Stimulated activated effector memory CD8-positive, alpha-beta T cell treated with anti-CD3 and anti-CD28 coated beads, Interleukin-12 subunit alpha, Interleukin-12 subunit beta, amount 100 ng/mL, for 72 hours (primary cell): ENCODE measurements at regions not wholly inside any gene's neighbourhood (a gene's known extent, or its start where the extent isn't known, plus 50 kb on each side); places are given as distances from the start of the nearest gene placed in this dataset.

ENCODE experiments used
- ATAC-seq: fragments of 150-1000 bp; cut with Tn5 transposase; 2 replicates; pipeline ENCODE4 v1.10.0; 2021
- DNase-seq, 2 donors: peaks; one replicate each; pipeline ENCODE4 v3.0.0; 2021 to 2022; ENCODE audit warnings: low spot score in 2 of 2
- H3K27ac Mint-ChIP-seq: one replicate; pipeline ENCODE4 v1.8.0; 2022; ENCODE audit warnings: mild to moderate bottlenecking, mixed read lengths
- H3K36me3 Mint-ChIP-seq: one replicate; pipeline ENCODE4 v1.8.0; 2022; ENCODE audit warnings: mild to moderate bottlenecking, mixed read lengths
- H3K4me1 Mint-ChIP-seq: one replicate; pipeline ENCODE4 v1.8.0; 2022; ENCODE audit warnings: mixed read lengths
- H3K4me3 Mint-ChIP-seq: one replicate; pipeline ENCODE4 v1.8.0; 2022; ENCODE audit warnings: mild to moderate bottlenecking, mixed read lengths
- H3K9me3 Mint-ChIP-seq: one replicate; pipeline ENCODE4 v1.8.0; 2022; ENCODE audit warnings: mixed read lengths

GRCh38 chr20:6831461-6831860 is 64.0 kb downstream of the BMP2 start:
- Mint-ChIP-seq H3K4me1 (no peaks in the 10 kb centered on the region), H3K36me3 (no peaks in the 10 kb centered on the region), H3K4me3 (no peak overlapping the region), H3K27ac (no peak overlapping the region), H3K9me3 (peaks cover 5% of the 10 kb centered on the region)
- no peak for DNase-seq
- ATAC-seq: no peak

DNA sequence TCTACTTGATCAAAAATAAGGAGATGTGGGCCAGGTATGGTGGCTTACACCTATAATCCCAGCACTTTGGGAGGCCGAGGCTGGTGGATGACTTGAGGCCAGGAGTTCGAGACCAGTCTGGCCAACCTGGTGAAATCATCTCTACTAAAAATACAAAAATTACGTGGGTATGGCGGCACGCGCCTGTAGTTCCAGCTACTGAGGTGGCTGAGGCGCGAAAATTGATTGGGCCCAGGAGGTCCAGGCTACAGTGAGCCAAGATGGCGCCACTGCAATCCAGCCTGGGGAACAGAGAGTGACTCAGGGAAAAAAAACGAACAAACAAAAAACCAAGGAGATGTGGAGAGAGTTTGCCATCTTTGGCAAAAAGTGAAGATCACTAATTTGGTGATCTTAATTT is 65.3 kb downstream of the BMP2 start:
- ATAC-seq (no peak), DNase-seq (no peak)
- Mint-ChIP-seq H3K9me3 (peaks cover 5% of the 10 kb centered on the region), H3K36me3 (no peaks in the 10 kb centered on the region), H3K27ac (no peak overlapping the region), H3K4me3 (no peak overlapping the region), H3K4me1 (no peaks in the 10 kb centered on the region)

GRCh38 chr20:6835609-6836008 is 68.1 kb downstream of the BMP2 start:
- H3K36me3 Mint-ChIP-seq: no peaks in the 10 kb centered on the region
- ATAC-seq (no peak), DNase-seq (no peak)
- no peak overlapping the region for H3K27ac Mint-ChIP-seq
- H3K4me1 Mint-ChIP-seq: no peaks in the 10 kb centered on the region
- peaks cover 2% of the 10 kb centered on the region for H3K9me3 Mint-ChIP-seq
- H3K4me3 Mint-ChIP-seq: no peak overlapping the region

- no peak overlapping the region for H3K4me3 Mint-ChIP-seq
- H3K4me1 Mint-ChIP-seq: no peaks in the 10 kb centered on the region
These were observed 69.4 kb downstream of the BMP2 start for GRCh38 chr20:6836821-6837374.

DNA sequence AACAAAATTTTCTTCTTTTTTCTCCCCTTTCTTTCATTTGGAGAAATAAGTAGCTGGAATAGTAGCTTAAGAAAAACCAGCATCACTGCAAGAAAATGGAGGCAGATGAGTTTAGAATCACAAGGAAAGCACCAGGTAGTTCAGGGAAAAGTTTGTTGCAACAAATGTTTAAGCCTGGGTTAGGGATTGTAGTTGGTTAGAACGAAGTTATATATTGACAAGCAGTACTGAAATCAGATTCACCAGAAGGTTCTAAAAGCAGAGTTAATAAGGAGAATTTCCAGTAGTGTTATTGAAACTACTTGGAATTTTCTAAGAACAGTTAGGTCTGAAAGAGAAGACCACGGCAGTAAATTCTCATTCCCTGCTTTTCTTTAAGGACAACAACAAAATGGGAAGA is 70.2 kb downstream of the BMP2 start:
- peaks cover 3% of the 10 kb centered on the region for H3K9me3 Mint-ChIP-seq
- DNase-seq (no peak), ATAC-seq (no peak)
- H3K4me3 Mint-ChIP-seq: no peak overlapping the region
- no peaks in the 10 kb centered on the region for H3K36me3 Mint-ChIP-seq
- H3K27ac Mint-ChIP-seq: no peak overlapping the region
- H3K4me1 Mint-ChIP-seq: no peaks in the 10 kb centered on the region

More at GRCh38 chr20:6836821-6837374, 69.4 kb downstream of the BMP2 start:
- Mint-ChIP-seq H3K36me3 (no peaks in the 10 kb centered on the region), H3K27ac (no peak overlapping the region), H3K9me3 (peaks cover 3% of the 10 kb centered on the region)
- DNase-seq (no peak), ATAC-seq (no peak)

- no peak for DNase-seq
- H3K36me3 Mint-ChIP-seq: no peaks in the 10 kb centered on the region
- H3K4me1 Mint-ChIP-seq: no peaks in the 10 kb centered on the region
- no peak overlapping the region for H3K4me3 Mint-ChIP-seq
- ATAC-seq: no peak
- H3K27ac Mint-ChIP-seq: no peak overlapping the region
- peaks cover 3% of the 10 kb centered on the region for H3K9me3 Mint-ChIP-seq
These were observed 70.8 kb downstream of the BMP2 start for GRCh38 chr20:6838181-6838826.

DNA sequence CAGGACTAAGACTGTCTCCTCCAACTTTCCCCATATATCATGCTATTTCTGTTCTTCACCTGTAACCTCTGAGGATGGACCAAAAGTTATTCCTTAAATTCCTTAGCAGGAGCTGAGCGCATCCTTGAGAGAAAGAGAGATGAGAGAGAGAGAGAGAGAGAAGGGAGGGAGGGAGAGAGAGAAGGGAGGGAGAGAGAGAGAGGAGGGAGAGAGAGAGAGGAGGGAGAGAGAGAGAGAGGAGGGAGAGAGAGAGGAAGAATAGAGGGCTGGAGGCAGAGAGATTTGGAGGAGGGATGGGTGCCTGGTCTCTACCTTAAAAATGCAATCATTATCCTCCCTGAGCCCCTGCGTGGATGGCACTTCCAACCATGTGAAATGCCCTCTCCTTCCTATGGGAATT is 73.6 kb downstream of the BMP2 start:
- ATAC-seq (no peak), DNase-seq (no peak)
- Mint-ChIP-seq H3K4me1 (no peaks in the 10 kb centered on the region), H3K9me3 (peaks cover 6% of the 10 kb centered on the region), H3K27ac (no peak overlapping the region), H3K36me3 (no peaks in the 10 kb centered on the region), H3K4me3 (no peak overlapping the region)

DNA sequence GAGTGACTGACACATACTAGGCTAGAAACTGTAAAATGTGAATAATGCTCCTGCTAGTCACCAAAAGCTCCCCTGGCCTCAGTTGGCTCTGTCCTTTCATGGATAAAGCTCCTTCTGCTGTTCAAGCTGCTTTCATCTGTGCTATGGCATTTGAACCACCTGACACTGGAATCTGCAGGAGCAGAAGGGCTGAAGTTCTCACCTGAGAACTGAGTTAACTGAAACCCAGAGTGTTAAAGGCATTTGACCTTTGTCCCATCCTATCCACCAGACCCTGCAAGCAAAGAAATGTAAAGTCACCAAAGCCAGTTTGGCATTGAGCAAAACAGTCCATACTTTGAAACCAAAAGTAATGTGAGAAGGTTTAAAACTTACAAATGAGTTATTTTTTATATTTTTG is 77.7 kb downstream of the BMP2 start:
- ATAC-seq: no peak
- H3K9me3 Mint-ChIP-seq: peaks cover 9% of the 10 kb centered on the region
- H3K36me3 Mint-ChIP-seq: no peaks in the 10 kb centered on the region
- no peak for DNase-seq
- no peak overlapping the region for H3K27ac Mint-ChIP-seq
- H3K4me3 Mint-ChIP-seq: no peak overlapping the region
- no peaks in the 10 kb centered on the region for H3K4me1 Mint-ChIP-seq

DNA sequence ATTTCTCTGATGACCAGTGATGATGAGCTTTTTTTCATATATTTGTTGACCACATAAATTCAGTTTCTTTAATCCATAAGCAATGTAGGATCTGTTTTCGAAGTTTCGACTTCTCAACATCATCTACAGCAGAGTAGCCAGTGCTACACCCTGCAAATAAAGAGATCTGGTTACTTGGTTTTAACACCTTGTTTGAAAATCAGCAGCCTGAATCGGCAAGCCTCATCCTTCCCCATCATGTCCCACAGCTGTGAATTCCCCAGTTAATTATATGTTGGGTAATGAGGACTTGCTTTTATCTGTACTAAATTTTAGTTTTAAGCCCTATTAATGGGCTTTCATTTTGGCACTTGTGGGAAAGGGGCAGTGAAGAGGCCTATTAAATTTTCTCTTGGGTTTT is 80.6 kb downstream of the BMP2 start:
- H3K27ac Mint-ChIP-seq: no peak overlapping the region
- H3K36me3 Mint-ChIP-seq: no peaks in the 10 kb centered on the region
- no peak for ATAC-seq
- DNase-seq: no peak
- no peaks in the 10 kb centered on the region for H3K4me1 Mint-ChIP-seq
- peaks cover 9% of the 10 kb centered on the region for H3K9me3 Mint-ChIP-seq
- no peak overlapping the region for H3K4me3 Mint-ChIP-seq

- DNase-seq (no peak), ATAC-seq (no peak)
- no peak overlapping the region for H3K27ac Mint-ChIP-seq
- no peak overlapping the region for H3K4me3 Mint-ChIP-seq
- H3K4me1 Mint-ChIP-seq: no peaks in the 10 kb centered on the region
- no peaks in the 10 kb centered on the region for H3K36me3 Mint-ChIP-seq
- H3K9me3 Mint-ChIP-seq: peaks cover 8% of the 10 kb centered on the region
These were observed 81.5 kb downstream of the BMP2 start for GRCh38 chr20:6848992-6849391.

GRCh38 chr20:6851136-6851535 is 83.7 kb downstream of the BMP2 start:
- Mint-ChIP-seq H3K36me3 (no peaks in the 10 kb centered on the region), H3K4me3 (no peak overlapping the region), H3K9me3 (peaks cover 6% of the 10 kb centered on the region), H3K27ac (no peak overlapping the region), H3K4me1 (no peaks in the 10 kb centered on the region)
- ATAC-seq (no peak), DNase-seq (no peak)

DNA sequence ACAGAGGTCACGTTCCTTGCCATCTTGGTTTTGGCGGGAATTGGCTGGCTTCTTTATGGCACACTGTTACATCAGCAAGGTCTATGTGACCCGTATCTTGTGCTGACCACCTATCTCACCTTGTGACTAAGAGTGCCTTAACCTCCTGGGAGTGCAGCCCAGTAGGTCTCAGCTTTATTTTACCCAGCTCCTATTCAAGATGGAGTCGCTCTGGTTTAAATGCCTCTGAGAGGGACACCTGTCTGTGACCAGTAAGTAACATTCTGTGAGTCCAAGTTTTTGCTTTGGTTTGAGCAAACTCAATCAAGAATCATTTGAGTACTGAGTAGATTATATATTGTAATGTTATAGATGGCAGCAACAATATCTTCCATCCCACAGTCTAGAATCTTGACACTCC is 85.0 kb downstream of the BMP2 start:
- no peak overlapping the region for H3K4me3 Mint-ChIP-seq
- no peaks in the 10 kb centered on the region for H3K36me3 Mint-ChIP-seq
- DNase-seq (no peak), ATAC-seq (no peak)
- no peak overlapping the region for H3K27ac Mint-ChIP-seq
- peaks cover 3% of the 10 kb centered on the region for H3K9me3 Mint-ChIP-seq
- no peaks in the 10 kb centered on the region for H3K4me1 Mint-ChIP-seq

DNA sequence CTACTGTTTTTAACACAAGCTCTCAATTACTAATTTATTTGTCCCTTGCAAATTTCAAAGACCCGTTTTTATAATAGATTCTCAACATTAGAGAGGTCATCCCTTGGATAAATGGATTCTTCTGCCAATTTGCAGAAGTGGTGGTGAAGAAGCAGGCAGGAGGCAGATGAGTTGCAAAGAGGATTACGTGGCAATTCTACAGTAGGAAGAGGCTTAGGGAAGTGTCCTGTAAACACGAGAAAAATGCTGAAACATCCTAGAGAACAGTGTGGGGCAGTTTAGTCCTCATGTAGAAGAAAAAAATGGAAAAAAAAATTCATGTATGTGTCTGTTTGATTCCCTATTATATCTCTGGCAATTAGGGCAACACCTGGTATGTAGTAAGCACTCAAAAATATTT is 87.6 kb downstream of the BMP2 start:
- Mint-ChIP-seq H3K9me3 (peaks cover 3% of the 10 kb centered on the region), H3K27ac (no peak overlapping the region), H3K4me3 (no peak overlapping the region), H3K4me1 (no peaks in the 10 kb centered on the region), H3K36me3 (no peaks in the 10 kb centered on the region)
- ATAC-seq (no peak), DNase-seq (no peak)

DNA sequence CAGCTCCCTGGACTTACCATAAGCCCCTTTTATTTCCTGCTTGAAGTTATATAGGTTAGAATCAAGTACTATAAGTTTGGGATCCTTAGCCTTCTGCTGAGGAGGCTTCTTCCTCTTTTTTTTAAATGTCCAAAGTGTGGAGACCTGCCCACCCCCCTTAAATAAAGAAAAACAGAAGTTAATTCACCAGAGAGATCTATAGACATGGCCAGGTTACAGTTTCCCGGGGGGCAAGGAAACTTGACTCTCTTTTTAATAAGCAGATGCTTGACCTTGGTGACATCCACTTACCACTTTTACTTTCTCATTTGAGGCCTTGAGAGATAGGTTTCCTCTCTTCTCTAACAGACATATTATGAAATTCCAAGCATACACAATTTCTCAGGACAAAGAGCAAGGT is 88.3 kb downstream of the BMP2 start:
- H3K9me3 Mint-ChIP-seq: peaks cover 3% of the 10 kb centered on the region
- ATAC-seq: no peak
- no peaks in the 10 kb centered on the region for H3K4me1 Mint-ChIP-seq
- DNase-seq: no peak
- no peak overlapping the region for H3K4me3 Mint-ChIP-seq
- no peaks in the 10 kb centered on the region for H3K36me3 Mint-ChIP-seq
- H3K27ac Mint-ChIP-seq: no peak overlapping the region

- Mint-ChIP-seq H3K4me1 (no peaks in the 10 kb centered on the region), H3K4me3 (no peak overlapping the region), H3K36me3 (no peaks in the 10 kb centered on the region), H3K27ac (no peak overlapping the region), H3K9me3 (no peaks in the 10 kb centered on the region)
- ATAC-seq (no peak), DNase-seq (no peak)
These were observed 90.4 kb downstream of the BMP2 start for GRCh38 chr20:6857927-6858326.

- Mint-ChIP-seq H3K36me3 (no peaks in the 10 kb centered on the region), H3K27ac (no peak overlapping the region), H3K4me1 (no peaks in the 10 kb centered on the region), H3K4me3 (no peak overlapping the region), H3K9me3 (no peaks in the 10 kb centered on the region)
- no peak for ATAC-seq
- no peak for DNase-seq
These were observed 95.9 kb downstream of the BMP2 start for GRCh38 chr20:6863355-6863754.

DNA sequence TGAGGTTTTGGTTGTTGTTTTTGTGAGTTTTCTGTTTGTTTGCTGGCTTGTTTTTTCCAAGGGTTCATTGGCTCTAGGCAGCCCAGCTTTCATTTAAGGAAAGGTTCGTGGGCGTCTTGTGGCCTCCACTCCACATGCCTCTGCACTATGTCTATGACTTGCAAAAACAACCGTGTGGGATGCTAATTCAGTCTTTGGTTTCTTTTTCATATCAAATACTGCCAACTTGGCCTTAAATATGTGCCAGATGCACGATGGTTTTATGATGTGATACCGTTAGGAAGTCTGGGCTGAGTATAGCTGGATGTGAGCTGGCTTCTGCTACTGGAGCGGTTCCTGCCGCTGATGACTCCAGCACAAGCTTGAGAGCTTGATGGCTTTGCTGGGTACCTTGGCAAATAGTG is 96.3 kb downstream of the BMP2 start:
- no peaks in the 10 kb centered on the region for H3K9me3 Mint-ChIP-seq
- no peaks in the 10 kb centered on the region for H3K4me1 Mint-ChIP-seq
- H3K4me3 Mint-ChIP-seq: no peak overlapping the region
- H3K36me3 Mint-ChIP-seq: no peaks in the 10 kb centered on the region
- no peak for ATAC-seq
- no peak for DNase-seq
- no peak overlapping the region for H3K27ac Mint-ChIP-seq
